ENCODE measurements at regions not wholly inside any gene's neighbourhood (a gene's known extent, or its start where the extent isn't known, plus 50 kb on each side); places are given as distances from the start of the nearest gene placed in this dataset.

DNA sequence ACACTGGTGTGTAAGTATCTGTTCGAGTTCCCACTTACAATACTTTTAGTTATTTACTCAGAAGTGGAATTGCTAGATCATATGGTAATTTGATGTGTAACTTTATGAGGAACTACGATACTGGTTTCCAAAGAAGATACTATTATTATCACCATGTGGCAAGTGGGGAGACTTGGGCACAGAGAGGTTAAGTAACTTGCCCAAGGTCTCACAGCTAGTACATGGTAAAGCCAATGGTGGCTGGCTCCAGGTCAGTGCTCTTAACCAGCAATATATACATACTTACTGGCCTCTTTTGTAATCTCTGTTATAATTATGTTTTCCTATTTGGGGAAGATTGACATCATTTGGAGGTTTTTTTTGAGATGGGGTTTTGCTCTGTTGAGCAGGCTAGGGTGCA lies 138.9 kb upstream of the HNRNPU start:
- no peak for TF ChIP-seq NFIC (IDR thresholded peaks at IDR 0.05)
- no peak for TF ChIP-seq SLC30A9 (CRISPR knock-in tag; IDR thresholded peaks at IDR 0.05)
- TF ChIP-seq HMG20B (CRISPR knock-in tag; IDR thresholded peaks at IDR 0.05), result no peak
- no peak for TF ChIP-seq POLR2G (IDR thresholded peaks at IDR 0.05; ENCODE audit: low read depth, low read length)
- TF ChIP-seq TCF7 (IDR thresholded peaks at IDR 0.05; ENCODE audit: borderline replicate concordance), result no peak
- TF ChIP-seq SMC3 (conservative IDR thresholded peaks at IDR 0.05; ENCODE audit: insufficient read depth, low read depth, low read length), result no peak
- TF ChIP-seq EZH2 (IDR thresholded peaks at IDR 0.05; ENCODE audit: borderline replicate concordance, low read depth, low read length), result no peak
- TF ChIP-seq, protein P1, sequence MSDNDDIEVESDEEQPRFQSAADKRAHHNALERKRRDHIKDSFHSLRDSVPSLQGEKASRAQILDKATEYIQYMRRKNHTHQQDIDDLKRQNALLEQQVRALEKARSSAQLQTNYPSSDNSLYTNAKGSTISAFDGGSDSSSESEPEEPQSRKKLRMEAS (CRISPR knock-in tag; IDR thresholded peaks at IDR 0.05), result no peak
- no peak for TF ChIP-seq RB1 (IDR thresholded peaks at IDR 0.05; ENCODE audit: low read depth)
- TF ChIP-seq BACH1 (tag; IDR thresholded peaks at IDR 0.05), result no peak
- no peak for TF ChIP-seq ZFX (CRISPR knock-in tag; IDR thresholded peaks at IDR 0.05)
- TF ChIP-seq, protein P2, sequence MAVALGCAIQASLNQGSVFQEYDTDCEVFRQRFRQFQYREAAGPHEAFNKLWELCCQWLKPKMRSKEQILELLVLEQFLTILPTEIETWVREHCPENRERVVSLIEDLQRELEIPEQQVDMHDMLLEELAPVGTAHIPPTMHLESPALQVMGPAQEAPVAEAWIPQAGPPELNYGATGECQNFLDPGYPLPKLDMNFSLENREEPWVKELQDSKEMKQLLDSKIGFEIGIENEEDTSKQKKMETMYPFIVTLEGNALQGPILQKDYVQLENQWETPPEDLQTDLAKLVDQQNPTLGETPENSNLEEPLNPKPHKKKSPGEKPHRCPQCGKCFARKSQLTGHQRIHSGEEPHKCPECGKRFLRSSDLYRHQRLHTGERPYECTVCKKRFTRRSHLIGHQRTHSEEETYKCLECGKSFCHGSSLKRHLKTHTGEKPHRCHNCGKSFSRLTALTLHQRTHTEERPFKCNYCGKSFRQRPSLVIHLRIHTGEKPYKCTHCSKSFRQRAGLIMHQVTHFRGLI (CRISPR knock-in tag; IDR thresholded peaks at IDR 0.05), result no peak

All from K562 (cell line).